Smooth muscle cell (in vitro differentiated cells): ENCODE measurements at regions not wholly inside any gene's neighbourhood (a gene's known extent, or its start where the extent isn't known, plus 50 kb on each side); places are given as distances from the start of the nearest gene placed in this dataset.
"Not testable (repeated sequence)": the region's sequence is repeated elsewhere in the genome, so short reads cannot be mapped to it uniquely, and the experiment has no call there.

ENCODE experiments used
- DNase-seq: peaks from one replicate; lab custom pipeline; 2025; ENCODE audit not compliant: unreplicated experiment; lab: John Stamatoyannopoulos, UW
- H2AFZ ChIP-seq: fragments of 200-600 bp; sonication (generic); 2 replicates; pipeline ENCODE4 v1.6.0; 2016; ENCODE audit warnings: antibody characterized with exemption, low read depth, mild to moderate bottlenecking
- H3F3A ChIP-seq: fragments of 200-600 bp; sonication (generic); 2 replicates; pipeline ENCODE4 v1.6.0; 2017; ENCODE audit warnings: antibody characterized with exemption, low read depth
- H3K27ac ChIP-seq: fragments of 200-600 bp; sonication (generic); 2 replicates; pipeline ENCODE4 v1.5.1; 2016; ENCODE audit warnings: low read depth, mild to moderate bottlenecking
- H3K27me3 ChIP-seq: fragments of 200-600 bp; sonication (generic); 2 replicates; pipeline ENCODE4 v1.6.1; 2016; ENCODE audit warnings: low read depth, mild to moderate bottlenecking
- H3K36me3 ChIP-seq: fragments of 200-600 bp; sonication (generic); 2 replicates; pipeline ENCODE4 v1.5.1; 2016; ENCODE audit warnings: low read depth
- H3K4me1 ChIP-seq: fragments of 200-600 bp; sonication (generic); 2 replicates; pipeline ENCODE4 v1.5.1; 2016; ENCODE audit warnings: low read depth
- H3K4me2 ChIP-seq: fragments of 200-600 bp; sonication (generic); 2 replicates; pipeline ENCODE4 v1.6.0; 2016; ENCODE audit warnings: mild to moderate bottlenecking
- H3K4me3 ChIP-seq: fragments of 200-600 bp; sonication (generic); 2 replicates; pipeline ENCODE4 v1.5.1; 2016; ENCODE audit warnings: mild to moderate bottlenecking
- H3K79me2 ChIP-seq: fragments of 200-600 bp; sonication (generic); 2 replicates; pipeline ENCODE4 v1.6.0; 2016; ENCODE audit warnings: low read depth, mild to moderate bottlenecking
- H3K9ac ChIP-seq: fragments of 200-600 bp; sonication (generic); 2 replicates; pipeline ENCODE4 v1.6.0; 2016; ENCODE audit warnings: low read depth
- H3K9me3 ChIP-seq: fragments of 200-600 bp; sonication (generic); replicated peaks from 2 replicates; pipeline ENCODE4 v1.5.1; 2016; ENCODE audit warnings: low read depth
- H4K20me1 ChIP-seq: fragments of 200-600 bp; sonication (generic); 2 replicates; pipeline ENCODE4 v1.6.0; 2016; ENCODE audit warnings: low read depth
- WGBS: methylation state at CpG from one replicate; pipeline ENCODE4 v1.1.7; 2016; ENCODE audit warnings: low lambda C conversion rate; 5-methylcytosine and 5-hydroxymethylcytosine counted together
- TF ChIP-seq, protein P1 (sequence below): fragments of 200-600 bp; sonication (generic); IDR thresholded peaks from 2 replicates; pipeline ENCODE4 v1.5.1; 2017; ENCODE audit warnings: borderline replicate concordance, mild to moderate bottlenecking, antibody characterized with exemption; ENCODE audit not compliant: insufficient read depth, poor library complexity, severe bottlenecking

DNA sequence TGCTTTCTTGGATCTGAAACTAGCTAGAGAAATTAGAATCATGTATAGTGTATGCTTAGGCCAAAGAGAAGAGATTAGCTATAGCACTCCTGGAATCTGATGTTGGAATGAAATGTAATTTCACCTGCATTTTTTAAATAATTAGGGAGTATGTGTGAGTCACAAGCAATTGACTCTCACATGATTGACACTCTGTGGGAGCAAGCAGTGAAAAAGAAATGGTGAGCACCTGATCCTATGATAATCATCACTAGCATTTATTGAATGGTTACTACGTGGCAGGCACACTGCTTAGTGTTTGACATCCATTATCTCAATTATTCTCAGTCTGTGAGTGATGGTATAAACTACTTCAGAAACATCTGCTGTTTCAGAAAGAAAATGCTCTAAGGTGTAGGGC, 176.6 kb downstream of the NRIP1 start:
- Histone ChIP-seq H3K79me2 (no peaks in the 10 kb centered on the region), H3F3A (no peaks in the 10 kb centered on the region), H3K27me3 (no peaks in the 10 kb centered on the region), H3K4me2 (no peak overlapping the region), H4K20me1 (no peaks in the 10 kb centered on the region), H3K36me3 (no peaks in the 10 kb centered on the region), H3K4me1 (no peaks in the 10 kb centered on the region), H3K9me3 (no peaks in the 10 kb centered on the region), H3K9ac (no peak overlapping the region), H3K27ac (no peak overlapping the region), H3K4me3 (no peak overlapping the region), H2AFZ (no peak overlapping the region)
- TF ChIP-seq, protein P1, sequence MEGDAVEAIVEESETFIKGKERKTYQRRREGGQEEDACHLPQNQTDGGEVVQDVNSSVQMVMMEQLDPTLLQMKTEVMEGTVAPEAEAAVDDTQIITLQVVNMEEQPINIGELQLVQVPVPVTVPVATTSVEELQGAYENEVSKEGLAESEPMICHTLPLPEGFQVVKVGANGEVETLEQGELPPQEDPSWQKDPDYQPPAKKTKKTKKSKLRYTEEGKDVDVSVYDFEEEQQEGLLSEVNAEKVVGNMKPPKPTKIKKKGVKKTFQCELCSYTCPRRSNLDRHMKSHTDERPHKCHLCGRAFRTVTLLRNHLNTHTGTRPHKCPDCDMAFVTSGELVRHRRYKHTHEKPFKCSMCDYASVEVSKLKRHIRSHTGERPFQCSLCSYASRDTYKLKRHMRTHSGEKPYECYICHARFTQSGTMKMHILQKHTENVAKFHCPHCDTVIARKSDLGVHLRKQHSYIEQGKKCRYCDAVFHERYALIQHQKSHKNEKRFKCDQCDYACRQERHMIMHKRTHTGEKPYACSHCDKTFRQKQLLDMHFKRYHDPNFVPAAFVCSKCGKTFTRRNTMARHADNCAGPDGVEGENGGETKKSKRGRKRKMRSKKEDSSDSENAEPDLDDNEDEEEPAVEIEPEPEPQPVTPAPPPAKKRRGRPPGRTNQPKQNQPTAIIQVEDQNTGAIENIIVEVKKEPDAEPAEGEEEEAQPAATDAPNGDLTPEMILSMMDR, result no peak
- WGBS, result 48% methylated on average over 1 of the region's 1 CpG
- DNase-seq, result no peak

DNA sequence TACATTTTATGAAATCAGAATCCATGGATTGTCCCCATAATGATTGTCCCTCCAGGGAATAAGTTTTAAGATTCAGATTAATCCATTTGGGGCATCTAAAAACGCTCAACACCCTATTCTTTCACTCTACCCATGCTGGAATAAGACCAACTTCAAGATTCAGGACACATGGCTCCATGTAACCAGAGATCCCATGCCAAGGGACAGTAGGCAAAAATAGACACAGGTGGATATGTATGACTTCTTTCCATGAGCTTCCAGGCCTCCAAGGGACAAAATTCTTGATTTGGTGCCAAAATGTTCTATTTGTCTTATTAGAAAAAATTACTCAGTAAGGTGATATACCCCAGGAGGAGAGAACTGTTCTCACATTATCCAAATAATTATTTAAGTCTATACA, 178.8 kb downstream of the NRIP1 start:
- Histone ChIP-seq H3K4me3 (no peak overlapping the region), H3K36me3 (no peaks in the 10 kb centered on the region), H3K27ac (no peak overlapping the region), H3K9me3 (no peaks in the 10 kb centered on the region), H3K79me2 (no peaks in the 10 kb centered on the region), H3K9ac (no peak overlapping the region), H2AFZ (no peak overlapping the region), H3F3A (no peaks in the 10 kb centered on the region), H3K27me3 (no peaks in the 10 kb centered on the region), H4K20me1 (no peaks in the 10 kb centered on the region), H3K4me1 (no peaks in the 10 kb centered on the region), H3K4me2 (no peak overlapping the region)
- 88% methylated on average over 1 of the region's 1 CpG for WGBS
- TF ChIP-seq, protein P1, result no peak
- DNase-seq, result no peak

DNA sequence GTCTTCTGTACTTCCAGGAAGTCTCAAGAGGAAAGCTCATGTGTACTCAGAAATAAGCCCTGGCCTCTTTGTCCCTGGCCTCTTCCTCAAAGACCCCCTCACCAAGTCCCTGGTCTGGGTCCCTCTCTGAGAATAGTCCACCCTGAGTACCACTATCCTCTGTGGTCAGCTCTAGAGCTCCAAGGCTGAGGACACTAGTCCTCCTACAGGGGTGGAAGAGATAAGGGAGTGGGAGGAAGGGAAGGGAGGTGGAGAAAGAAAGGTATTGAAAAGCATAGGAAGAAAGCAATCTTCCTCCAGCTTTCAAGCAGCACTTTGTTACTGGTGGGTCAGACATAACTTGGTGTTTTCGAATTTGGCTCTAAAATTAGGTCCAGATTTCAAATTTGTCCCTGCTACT, 181.4 kb downstream of the NRIP1 start:
- DNase-seq, result no peak
- H3K4me1 ChIP-seq, result no peaks in the 10 kb centered on the region
- no peak overlapping the region for H3K4me3 ChIP-seq
- H3K9ac ChIP-seq, result no peak overlapping the region
- TF ChIP-seq, protein P1, result no peak
- 100% methylated on average over 1 of the region's 1 CpG for WGBS
- no peak overlapping the region for H3K4me2 ChIP-seq
- no peaks in the 10 kb centered on the region for H4K20me1 ChIP-seq
- no peak overlapping the region for H3K27ac ChIP-seq
- H3K9me3 ChIP-seq, result no peaks in the 10 kb centered on the region
- no peaks in the 10 kb centered on the region for H3K27me3 ChIP-seq
- H3F3A ChIP-seq, result no peaks in the 10 kb centered on the region
- H3K36me3 ChIP-seq, result no peaks in the 10 kb centered on the region
- no peak overlapping the region for H2AFZ ChIP-seq
- H3K79me2 ChIP-seq, result no peaks in the 10 kb centered on the region

DNA sequence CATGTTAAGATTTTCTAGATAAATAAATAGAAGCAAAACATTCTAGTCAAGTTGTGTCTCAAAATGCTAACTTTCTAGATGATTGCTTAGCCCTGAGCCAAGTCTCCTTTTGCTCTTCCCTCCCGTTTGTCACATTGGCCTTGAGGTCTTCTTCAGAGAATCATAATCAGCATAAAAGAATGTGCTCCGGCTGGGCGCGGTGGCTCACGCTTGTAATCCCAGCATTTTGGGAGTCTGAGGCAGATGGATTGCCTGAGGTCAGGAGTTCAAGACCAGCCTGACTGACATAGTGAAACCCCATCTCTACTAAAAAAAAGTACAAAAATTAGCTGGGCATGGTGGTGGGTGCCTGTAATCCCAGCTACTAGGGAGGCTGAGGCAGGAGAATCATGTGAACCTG, 182.3 kb downstream of the NRIP1 start:
- DNase-seq, H2AFZ ChIP-seq, H3K9me3 ChIP-seq, H3K4me3 ChIP-seq, H3K79me2 ChIP-seq, H4K20me1 ChIP-seq, H3K4me2 ChIP-seq, H3K4me1 ChIP-seq, H3F3A ChIP-seq, H3K36me3 ChIP-seq, H3K9ac ChIP-seq, H3K27me3 ChIP-seq, H3K27ac ChIP-seq: not testable (repeated sequence)
- 80% methylated on average over 5 of the region's 5 CpGs for WGBS
